ENCODE measurements at regions not wholly inside any gene's neighbourhood (a gene's known extent, or its start where the extent isn't known, plus 50 kb on each side); places are given as distances from the start of the nearest gene placed in this dataset.
"Not testable (repeated sequence)": the region's sequence is repeated elsewhere in the genome, so short reads cannot be mapped to it uniquely, and the experiment has no call there.

DNA sequence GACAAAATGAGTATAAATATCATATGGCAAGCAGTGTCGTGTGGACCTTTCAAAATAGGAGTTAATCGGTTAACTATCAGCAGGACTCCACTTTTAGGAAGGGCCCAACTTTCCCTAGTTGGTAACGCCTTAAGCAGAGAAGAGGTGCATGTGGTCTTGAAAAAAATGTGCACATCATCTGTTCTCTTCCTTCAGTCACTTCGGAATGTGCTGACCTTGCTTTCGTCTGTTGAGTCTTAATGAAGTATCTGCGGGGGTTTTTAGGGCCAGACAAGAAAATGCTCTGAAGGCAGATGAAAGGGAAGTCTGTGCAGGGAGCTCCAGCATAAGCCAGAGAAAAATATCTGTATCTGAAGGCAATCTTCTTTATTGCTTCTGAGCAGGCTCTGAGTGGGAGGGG is 185.2 kb downstream of the AEBP2 start:
- intact Hi-C loops (cut with micrococcal nuclease), result no loop called here

DNA sequence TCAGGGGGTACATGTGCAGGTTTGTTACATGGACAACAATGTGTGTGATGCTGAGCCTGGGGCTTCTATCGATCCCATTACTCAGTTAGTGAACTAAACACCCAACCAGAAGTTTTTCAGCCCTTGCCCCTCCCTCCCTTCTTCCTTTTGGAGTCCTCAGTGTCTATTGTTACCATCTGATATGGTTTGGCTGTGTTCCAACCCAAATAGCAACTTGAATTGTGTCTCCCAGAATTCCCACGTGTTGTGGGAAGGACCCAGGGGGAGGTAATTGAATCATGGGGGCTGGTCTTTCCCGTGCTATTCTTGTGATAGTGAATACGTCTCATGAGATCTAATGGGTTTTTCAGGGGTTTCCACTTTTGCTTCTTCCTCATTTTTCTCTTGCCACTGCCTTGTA is 186.3 kb downstream of the AEBP2 start:
- intact Hi-C loops (cut with micrococcal nuclease), result not testable (repeated sequence)

GRCh38 chr12:19627719-19628118 is 188.4 kb downstream of the AEBP2 start:
- intact Hi-C loops (cut with micrococcal nuclease), result no loop called here

DNA sequence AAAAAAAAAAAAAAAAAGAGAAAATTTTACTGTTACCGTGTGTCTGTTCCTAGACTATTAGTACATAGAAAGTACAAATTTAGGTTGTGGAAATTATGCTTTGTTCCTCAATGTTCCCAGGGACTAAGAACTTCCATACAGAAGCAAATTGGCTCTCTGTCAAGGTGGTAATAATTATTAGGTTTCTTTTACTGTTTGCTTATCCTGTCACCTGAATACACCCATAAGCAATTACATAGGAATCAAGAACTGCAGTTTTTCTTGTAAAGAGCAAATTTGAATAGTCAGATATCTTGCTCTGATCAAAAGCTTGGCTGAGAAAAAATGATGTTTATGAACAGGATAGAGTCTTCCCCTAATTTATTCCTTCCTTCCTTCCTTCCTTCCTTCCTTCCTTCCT is 191.2 kb downstream of the AEBP2 start:
- intact Hi-C loops (cut with micrococcal nuclease), result no loop called here

DNA sequence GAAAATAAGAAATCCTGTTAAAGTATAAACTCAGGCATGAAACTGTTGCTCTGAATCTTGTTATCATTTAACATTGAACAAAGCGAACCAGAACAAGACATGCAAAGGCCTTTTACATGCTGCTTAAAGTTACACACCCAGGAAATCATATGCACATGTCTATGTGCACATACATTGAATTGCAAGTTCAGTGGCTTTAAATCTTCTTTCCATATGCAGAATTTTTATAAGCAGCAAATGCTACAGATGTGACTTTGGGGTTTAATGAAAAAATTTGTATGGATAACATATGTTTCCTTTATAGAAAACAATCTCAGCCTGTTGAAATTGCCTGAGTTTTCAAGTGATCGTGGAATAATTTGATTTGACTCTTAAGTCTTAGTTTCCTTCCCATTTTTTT is 193.9 kb downstream of the AEBP2 start:
- intact Hi-C loops (cut with micrococcal nuclease), result no loop called here

- intact Hi-C loops (cut with micrococcal nuclease), result no loop called here
Observed at GRCh38 chr12:19633641-19634040, 194.3 kb downstream of the AEBP2 start.

DNA sequence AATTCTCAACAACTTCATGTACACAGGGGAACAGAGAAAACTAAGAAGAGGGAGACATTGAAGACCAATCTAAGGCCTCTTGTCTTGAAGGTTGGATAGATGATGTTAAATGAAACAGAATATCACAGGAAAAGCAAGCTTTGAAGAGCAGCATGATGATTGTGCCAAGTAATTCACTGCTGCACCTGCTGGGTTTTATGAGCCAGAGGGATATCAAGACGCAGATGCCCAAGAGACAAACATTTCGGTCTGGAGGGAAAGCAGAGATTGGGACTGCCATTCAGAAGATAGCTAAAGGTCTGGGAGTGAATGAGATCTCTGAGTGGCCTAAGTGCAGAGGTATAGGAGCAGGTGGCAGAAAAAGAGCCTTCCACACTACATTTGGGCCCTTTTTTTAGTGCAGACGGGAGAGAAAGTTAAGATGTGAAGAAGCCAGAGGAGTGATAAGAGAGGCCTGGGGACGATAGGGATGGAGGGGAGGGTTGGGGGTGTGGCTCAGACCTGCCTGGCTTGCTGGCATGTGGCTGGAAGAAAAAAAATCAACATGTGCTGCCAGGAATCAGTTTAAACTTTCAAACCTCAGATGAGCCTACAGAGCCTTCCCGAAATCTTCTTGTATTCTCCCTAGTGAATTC is 200.6 kb downstream of the AEBP2 start:
- intact Hi-C loops (cut with micrococcal nuclease), result no loop called here

DNA sequence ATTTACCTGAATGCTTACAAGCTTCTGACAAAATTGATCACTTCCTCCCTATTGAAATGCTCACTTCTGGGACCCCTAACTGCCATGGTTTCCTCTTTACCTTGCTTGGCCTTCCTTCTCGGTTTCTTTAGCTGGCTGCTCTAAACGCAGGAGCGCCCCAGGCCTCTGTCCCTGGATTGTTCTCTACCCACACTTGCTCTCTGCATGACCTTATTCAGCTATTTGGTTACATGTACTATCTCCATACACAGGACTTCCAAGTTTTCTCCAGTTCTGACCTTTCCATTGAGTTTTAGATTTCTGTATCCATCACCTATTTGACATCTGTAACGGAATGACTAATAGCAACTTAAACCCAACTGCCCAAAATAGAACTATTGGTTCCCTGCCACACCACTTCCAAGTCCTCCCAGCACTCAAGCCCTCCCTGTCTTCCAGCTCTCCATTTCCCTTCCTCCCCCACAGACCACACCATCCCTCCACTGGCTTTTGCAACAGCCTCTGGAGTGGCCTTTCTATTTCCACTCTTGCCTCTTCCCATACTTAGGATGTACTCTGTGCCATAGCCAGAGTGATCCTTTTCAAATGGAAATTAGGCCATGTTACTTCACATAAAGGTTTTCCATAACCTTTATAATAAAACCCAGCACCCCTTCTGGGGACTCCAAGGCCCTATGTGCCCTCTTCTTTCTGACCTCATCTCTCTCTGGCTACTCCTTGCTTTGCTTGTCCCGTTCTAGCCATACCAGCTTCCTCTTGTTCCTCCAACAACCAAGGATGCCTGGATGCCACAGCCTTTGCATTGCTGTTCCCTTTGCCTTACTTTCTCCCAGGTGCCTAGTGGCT is 202.2 kb downstream of the AEBP2 start:
- intact Hi-C loops (cut with micrococcal nuclease), result no loop called here

- intact Hi-C loops (cut with micrococcal nuclease), result no loop called here
Observed at GRCh38 chr12:19642345-19642744, 203.1 kb downstream of the AEBP2 start.

- intact Hi-C loops (cut with micrococcal nuclease), result no loop called here
Observed at GRCh38 chr12:19643635-19644034, 204.3 kb downstream of the AEBP2 start.

GRCh38 chr12:19644571-19644970 is 205.3 kb downstream of the AEBP2 start:
- intact Hi-C loops (cut with micrococcal nuclease), result no loop called here

DNA sequence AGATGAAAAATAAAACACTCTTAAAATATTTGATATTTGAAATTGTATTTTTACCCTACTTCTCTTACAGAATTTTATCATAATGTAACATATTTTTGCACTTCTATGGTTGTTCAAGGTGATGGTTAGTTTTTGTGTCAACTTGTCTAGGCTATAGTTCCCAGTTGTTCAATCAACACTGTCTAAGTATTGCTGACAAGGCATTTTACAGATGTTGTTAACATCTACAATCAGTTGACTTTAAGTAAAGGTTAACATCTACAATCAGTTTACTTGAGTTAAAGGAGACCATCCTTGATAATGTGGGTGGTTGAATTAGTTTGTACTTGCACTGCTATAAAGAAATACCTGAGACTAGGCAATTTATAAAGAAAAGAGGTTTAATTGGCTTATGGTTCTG is 206.5 kb downstream of the AEBP2 start:
- intact Hi-C loops (cut with micrococcal nuclease), result no loop called here

GRCh38 chr12:19646599-19646998 is 207.3 kb downstream of the AEBP2 start:
- intact Hi-C loops (cut with micrococcal nuclease), result no loop called here

GRCh38 chr12:19647806-19648556 is 208.7 kb downstream of the AEBP2 start:
- intact Hi-C loops (cut with micrococcal nuclease), result no loop called here

DNA sequence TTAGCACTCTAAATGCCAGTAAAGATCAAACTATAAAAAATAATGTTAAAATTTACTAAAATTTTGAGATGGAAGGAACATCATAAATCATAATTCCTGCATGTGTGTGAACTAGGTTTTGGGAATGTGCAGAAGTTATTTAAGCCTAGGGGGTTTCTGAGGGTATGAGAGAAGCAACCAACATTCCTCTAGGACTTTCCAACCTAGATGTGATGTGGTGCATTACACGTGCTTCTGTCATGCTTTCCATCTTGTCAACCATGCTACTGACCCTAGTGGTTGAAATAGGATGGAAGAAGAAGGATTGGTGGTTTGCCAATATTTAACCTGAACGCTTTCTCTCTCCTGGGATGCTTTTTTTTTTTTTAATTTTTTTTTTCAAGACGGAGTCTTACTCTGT is 209.3 kb downstream of the AEBP2 start:
- intact Hi-C loops (cut with micrococcal nuclease), result no loop called here

DNA sequence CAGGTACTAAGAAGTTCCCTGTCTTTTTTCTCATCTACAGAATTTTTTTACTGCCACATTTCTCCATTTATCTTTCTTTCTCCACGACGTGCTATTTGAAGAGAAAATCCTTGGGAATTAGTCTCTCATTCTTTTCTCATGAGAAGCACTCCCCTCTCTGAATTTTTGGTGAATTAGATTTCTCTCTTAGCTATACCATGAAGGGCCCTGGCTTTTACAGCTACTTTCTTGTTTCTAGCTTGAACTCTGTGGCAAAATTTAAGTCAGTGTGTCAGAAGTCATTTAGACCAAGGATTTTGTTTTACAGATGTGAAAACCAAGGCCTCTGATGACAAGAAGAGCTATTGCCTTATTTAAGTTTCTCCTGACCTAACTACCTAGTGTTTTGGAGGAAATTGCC is 213.1 kb downstream of the AEBP2 start:
- intact Hi-C loops (cut with micrococcal nuclease), result no loop called here

DNA sequence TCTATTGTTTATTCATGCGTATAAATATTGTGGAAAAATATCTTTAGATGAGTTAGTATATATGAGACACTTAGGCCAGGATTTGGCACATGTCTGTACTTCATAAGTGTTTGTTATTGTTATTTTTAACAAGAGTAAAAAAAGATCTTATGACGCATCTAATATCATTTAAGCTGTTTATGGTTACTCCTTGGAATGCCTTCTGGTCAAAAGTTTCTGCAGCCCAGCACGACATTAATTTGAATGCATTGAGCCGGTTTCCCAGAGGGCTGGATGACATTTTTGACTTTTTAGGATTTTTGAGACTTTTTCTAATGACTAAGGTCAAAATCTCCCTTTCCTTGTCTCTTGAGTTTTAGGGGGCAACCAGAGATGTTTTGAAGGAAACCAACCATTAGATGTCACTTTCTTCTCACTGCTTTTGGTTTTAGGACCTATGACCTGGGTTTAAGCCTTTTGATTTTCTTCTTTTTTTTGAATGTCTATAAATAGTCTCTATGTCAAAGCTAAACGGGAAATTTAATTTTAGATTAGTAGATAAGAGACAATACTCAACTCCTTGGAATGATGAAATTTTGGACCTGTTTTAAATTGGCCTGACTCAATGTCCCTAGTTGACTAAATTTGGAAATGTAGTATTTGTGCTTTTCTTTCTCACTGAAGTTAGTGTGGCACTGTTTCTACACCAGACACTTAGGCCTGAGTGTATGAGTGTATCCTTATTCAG is 215.5 kb downstream of the AEBP2 start:
- intact Hi-C loops (cut with micrococcal nuclease), result no loop called here

DNA sequence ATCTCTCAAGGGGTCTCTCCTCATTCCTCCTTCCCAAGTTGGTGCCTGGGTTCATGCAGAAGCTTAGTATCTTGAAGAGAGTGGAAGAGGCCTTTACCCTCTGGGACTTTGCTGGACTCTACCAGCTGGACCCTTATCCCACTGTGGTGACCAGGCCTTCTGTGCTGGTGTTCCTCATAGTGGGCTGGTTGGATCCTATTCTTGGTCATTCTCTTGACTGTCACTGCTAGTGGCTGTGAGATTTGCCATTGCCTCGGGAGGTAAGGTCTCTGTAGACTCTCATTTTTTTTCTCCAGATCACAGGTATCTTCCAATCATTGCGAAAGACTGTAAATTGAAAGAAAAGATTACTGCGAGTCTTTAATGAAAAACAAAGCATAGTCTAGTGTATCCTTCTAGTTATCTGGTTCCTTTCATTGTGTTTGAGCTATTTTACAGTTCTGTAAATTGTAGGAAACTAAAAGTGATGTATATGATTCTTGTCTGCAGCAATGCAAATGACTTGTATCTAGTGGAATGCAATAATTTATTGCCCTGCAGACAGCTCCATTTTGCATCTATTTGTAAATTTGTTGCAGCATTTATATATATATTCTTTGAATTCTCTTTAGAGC is 217.9 kb downstream of the AEBP2 start:
- intact Hi-C loops (cut with micrococcal nuclease), result no loop called here

DNA sequence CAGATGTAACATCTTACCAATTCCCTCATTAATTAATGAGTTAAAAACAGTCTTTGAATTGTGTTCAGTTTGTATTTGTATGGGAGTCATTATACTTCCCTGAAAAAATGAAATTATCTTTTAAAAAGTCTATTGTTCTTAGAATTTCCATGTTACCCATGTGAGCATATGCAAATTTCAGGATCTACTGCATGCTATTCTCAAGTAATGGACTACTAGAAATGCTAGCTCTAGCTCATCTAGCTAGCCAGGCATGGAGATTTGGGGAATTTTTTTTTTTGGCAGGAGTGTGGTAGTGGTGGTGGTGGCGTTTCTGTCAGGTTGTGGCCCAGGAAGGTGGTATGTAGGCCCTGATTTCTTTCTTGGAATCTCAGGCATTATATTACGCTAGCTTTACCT is 218.4 kb downstream of the AEBP2 start:
- intact Hi-C loops (cut with micrococcal nuclease), result no loop called here

- intact Hi-C loops (cut with micrococcal nuclease), result no loop called here
Observed at GRCh38 chr12:19659086-19659485, 219.8 kb downstream of the AEBP2 start.

DNA sequence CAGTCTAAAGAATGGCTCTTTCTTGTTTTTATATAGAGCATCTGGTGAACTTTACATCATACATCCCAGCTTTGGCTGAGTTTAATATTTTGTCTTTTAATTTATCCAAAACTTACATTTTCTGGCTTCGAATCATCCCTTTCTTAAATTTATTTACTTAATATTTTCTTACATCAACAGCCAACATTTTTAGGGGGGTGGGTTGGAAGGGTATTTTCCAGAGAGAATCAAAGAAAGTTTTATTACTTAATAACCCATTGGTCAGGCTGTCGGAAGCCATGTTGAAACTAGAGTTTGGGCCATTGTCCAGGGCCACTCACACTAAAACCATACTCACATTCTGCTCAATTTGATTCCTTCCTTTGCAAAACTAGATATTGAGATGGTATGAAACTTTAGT is 220.2 kb downstream of the AEBP2 start:
- intact Hi-C loops (cut with micrococcal nuclease), result no loop called here

All from T-helper 2 cell treated with Interferon-gamma antibody and Interleukin-4, amounts not matched to agents 100 ng/mL and 5 ng/mL, for 36 hours (primary cell).